Activated T-cell treated with anti-CD3 and anti-CD28 coated beads, Interleukin-2, amount 50 U/mL, for 72 hours (primary cell): ENCODE measurements at regions not wholly inside any gene's neighbourhood (a gene's known extent, or its start where the extent isn't known, plus 50 kb on each side); places are given as distances from the start of the nearest gene placed in this dataset.
"Not testable (repeated sequence)": the region's sequence is repeated elsewhere in the genome, so short reads cannot be mapped to it uniquely, and the experiment has no call there.

Source experiments
- ATAC-seq, 2 donors: fragments of 150-1000 bp; cut with Tn5 transposase; replicated peaks in 1 of 2; 2 replicates each; pipeline ENCODE4 v1.10.0; 2021; ENCODE audit warnings: moderate library complexity in 2 of 2, mild to moderate bottlenecking in 1 of 2
- DNase-seq, 2 donors: peaks; one replicate each; pipeline ENCODE4 v3.0.0; 2021 to 2022; ENCODE audit warnings: mixed read lengths in 1 of 2
- H3K27ac Mint-ChIP-seq: one replicate; pipeline ENCODE4 v1.8.0; 2022; ENCODE audit warnings: mild to moderate bottlenecking, moderate library complexity, mixed read lengths
- H3K27me3 Mint-ChIP-seq: one replicate; pipeline ENCODE4 v1.8.0; 2022; ENCODE audit warnings: low read depth, mixed read lengths
- H3K36me3 Mint-ChIP-seq, 2 donors: one replicate each; pipeline ENCODE4 v1.8.0; 2022; ENCODE audit warnings: mixed read lengths in 2 of 2, mild to moderate bottlenecking in 1 of 2; ENCODE audit not compliant: insufficient read depth in 2 of 2
- H3K4me1 Mint-ChIP-seq: one replicate; pipeline ENCODE4 v1.8.0; 2022; ENCODE audit warnings: low read depth, mixed read lengths
- H3K4me3 Mint-ChIP-seq, 2 donors: one replicate each; pipeline ENCODE4 v1.8.0; 2022; ENCODE audit warnings: mild to moderate bottlenecking in 2 of 2, mixed read lengths in 2 of 2, moderate library complexity in 2 of 2
- H3K9me3 Mint-ChIP-seq, 2 donors: one replicate each; pipeline ENCODE4 v1.8.0; 2022; ENCODE audit warnings: mixed read lengths in 2 of 2

- ATAC-seq (no peak), DNase-seq (no peak)
- H3K9me3 Mint-ChIP-seq, result peaks cover 12 to 21% of the 10 kb centered on the region in 2 donors
- H3K4me3 Mint-ChIP-seq, result no peak overlapping the region
- no peak overlapping the region for H3K27ac Mint-ChIP-seq
- H3K27me3 Mint-ChIP-seq, result no peaks in the 10 kb centered on the region
- no peaks in the 10 kb centered on the region for H3K4me1 Mint-ChIP-seq
- peaks cover 3 to 14% of the 10 kb centered on the region in 2 donors for H3K36me3 Mint-ChIP-seq
Observed at GRCh38 chr1:189987509-189987908, 490.2 kb downstream of the BRINP3 start.

- ATAC-seq, result no peak
- Mint-ChIP-seq H3K36me3 (peaks cover 4 to 11% of the 10 kb centered on the region in 2 donors), H3K27me3 (no peaks in the 10 kb centered on the region)
Observed at GRCh38 chr1:189992856-189993255, 484.8 kb downstream of the BRINP3 start.

GRCh38 chr1:190000365-190000872, 477.2 kb downstream of the BRINP3 start:
- ATAC-seq (no peak), DNase-seq (no peak)
- Mint-ChIP-seq H3K27ac (no peak overlapping the region), H3K36me3 (no peaks in the 10 kb centered on the region), H3K27me3 (no peaks in the 10 kb centered on the region), H3K4me3 (no peak overlapping the region), H3K4me1 (no peaks in the 10 kb centered on the region), H3K9me3 (peaks cover 0 to 14% of the 10 kb centered on the region in 2 donors)

More at GRCh38 chr1:189992856-189993255, 484.8 kb downstream of the BRINP3 start:
- H3K9me3 Mint-ChIP-seq, result peaks cover 16 to 21% of the 10 kb centered on the region in 2 donors
- H3K4me1 Mint-ChIP-seq, result no peaks in the 10 kb centered on the region
- no peak for DNase-seq
- no peak overlapping the region for H3K4me3 Mint-ChIP-seq
- no peak overlapping the region for H3K27ac Mint-ChIP-seq

- DNase-seq (no peak), ATAC-seq (no peak)
- no peak overlapping the region for H3K27ac Mint-ChIP-seq
- no peaks in the 10 kb centered on the region for H3K27me3 Mint-ChIP-seq
- H3K36me3 Mint-ChIP-seq, result no peaks in the 10 kb centered on the region
- H3K4me3 Mint-ChIP-seq, result no peak overlapping the region
- peaks cover 0 to 17% of the 10 kb centered on the region in 2 donors for H3K9me3 Mint-ChIP-seq
- no peaks in the 10 kb centered on the region for H3K4me1 Mint-ChIP-seq
Observed at GRCh38 chr1:190001187-190001586, 476.5 kb downstream of the BRINP3 start.

- DNase-seq, result no peak
- no peak overlapping the region for H3K4me3 Mint-ChIP-seq
- peaks cover 1 to 9% of the 10 kb centered on the region in 2 donors for H3K9me3 Mint-ChIP-seq
- no peak for ATAC-seq
- no peaks in the 10 kb centered on the region for H3K4me1 Mint-ChIP-seq
- H3K27me3 Mint-ChIP-seq, result no peaks in the 10 kb centered on the region
- H3K27ac Mint-ChIP-seq, result no peak overlapping the region
- H3K36me3 Mint-ChIP-seq, result peaks cover 0 to 1% of the 10 kb centered on the region in 2 donors
Observed at GRCh38 chr1:190003376-190003775, 474.3 kb downstream of the BRINP3 start.

GRCh38 chr1:190011585-190011984, 466.1 kb downstream of the BRINP3 start:
- peaks cover 11 to 18% of the 10 kb centered on the region in 2 donors for H3K9me3 Mint-ChIP-seq
- H3K4me3 Mint-ChIP-seq, result no peak overlapping the region
- ATAC-seq, result no peak
- H3K27me3 Mint-ChIP-seq, result no peaks in the 10 kb centered on the region
- peaks cover 0 to 1% of the 10 kb centered on the region in 2 donors for H3K36me3 Mint-ChIP-seq
- no peak overlapping the region for H3K27ac Mint-ChIP-seq
- no peaks in the 10 kb centered on the region for H3K4me1 Mint-ChIP-seq
- no peak for DNase-seq

GRCh38 chr1:190019151-190019550, 458.5 kb downstream of the BRINP3 start:
- not testable (repeated sequence) for H3K27ac Mint-ChIP-seq

GRCh38 chr1:190019717-190020116, 457.9 kb downstream of the BRINP3 start:
- Mint-ChIP-seq H3K27me3 (no peaks in the 10 kb centered on the region), H3K9me3 (peaks cover 0 to 5% of the 10 kb centered on the region in 2 donors), H3K36me3 (peaks cover 0 to 2% of the 10 kb centered on the region in 2 donors), H3K4me3 (no peak overlapping the region), H3K27ac (no peak overlapping the region), H3K4me1 (no peaks in the 10 kb centered on the region)
- no peak for DNase-seq
- no peak for ATAC-seq

More at GRCh38 chr1:190019151-190019550, 458.5 kb downstream of the BRINP3 start:
- not testable (repeated sequence) for H3K27me3 Mint-ChIP-seq, H3K36me3 Mint-ChIP-seq, H3K4me3 Mint-ChIP-seq, ATAC-seq, H3K9me3 Mint-ChIP-seq, DNase-seq, H3K4me1 Mint-ChIP-seq

- no peak for ATAC-seq
- DNase-seq, result no peak
- Mint-ChIP-seq H3K27me3 (no peaks in the 10 kb centered on the region), H3K36me3 (peaks cover 0 to 2% of the 10 kb centered on the region in 2 donors), H3K4me1 (no peaks in the 10 kb centered on the region), H3K27ac (no peak overlapping the region), H3K9me3 (peaks cover 0 to 5% of the 10 kb centered on the region in 2 donors), H3K4me3 (no peak overlapping the region)
Observed at GRCh38 chr1:190022709-190023108, 455.0 kb downstream of the BRINP3 start.

GRCh38 chr1:190029441-190029840, 448.2 kb downstream of the BRINP3 start:
- no peaks in the 10 kb centered on the region for H3K36me3 Mint-ChIP-seq
- H3K4me3 Mint-ChIP-seq, result no peak overlapping the region
- H3K9me3 Mint-ChIP-seq, result peaks cover 4 to 6% of the 10 kb centered on the region in 2 donors
- no peak for ATAC-seq
- H3K27ac Mint-ChIP-seq, result no peak overlapping the region
- H3K27me3 Mint-ChIP-seq, result no peaks in the 10 kb centered on the region
- H3K4me1 Mint-ChIP-seq, result no peaks in the 10 kb centered on the region
- no peak for DNase-seq

- H3K27me3 Mint-ChIP-seq, result no peaks in the 10 kb centered on the region
Observed at GRCh38 chr1:190043655-190044054, 434.0 kb downstream of the BRINP3 start.

GRCh38 chr1:190046231-190046630, 431.4 kb downstream of the BRINP3 start:
- H3K4me1 Mint-ChIP-seq, result no peaks in the 10 kb centered on the region
- H3K36me3 Mint-ChIP-seq, result no peaks in the 10 kb centered on the region
- no peak overlapping the region for H3K4me3 Mint-ChIP-seq

More at GRCh38 chr1:190043655-190044054, 434.0 kb downstream of the BRINP3 start:
- DNase-seq (no peak), ATAC-seq (no peak)
- Mint-ChIP-seq H3K36me3 (no peaks in the 10 kb centered on the region), H3K9me3 (peaks cover 4 to 5% of the 10 kb centered on the region in 2 donors), H3K4me1 (no peaks in the 10 kb centered on the region), H3K4me3 (no peak overlapping the region), H3K27ac (no peak overlapping the region)

More at GRCh38 chr1:190046231-190046630, 431.4 kb downstream of the BRINP3 start:
- H3K27me3 Mint-ChIP-seq, result no peaks in the 10 kb centered on the region
- ATAC-seq (no peak), DNase-seq (no peak)
- H3K9me3 Mint-ChIP-seq, result peaks cover 3 to 4% of the 10 kb centered on the region in 2 donors
- H3K27ac Mint-ChIP-seq, result no peak overlapping the region
